ENCODE measurements at regions not wholly inside any gene's neighbourhood (a gene's known extent, or its start where the extent isn't known, plus 50 kb on each side); places are given as distances from the start of the nearest gene placed in this dataset.

DNA sequence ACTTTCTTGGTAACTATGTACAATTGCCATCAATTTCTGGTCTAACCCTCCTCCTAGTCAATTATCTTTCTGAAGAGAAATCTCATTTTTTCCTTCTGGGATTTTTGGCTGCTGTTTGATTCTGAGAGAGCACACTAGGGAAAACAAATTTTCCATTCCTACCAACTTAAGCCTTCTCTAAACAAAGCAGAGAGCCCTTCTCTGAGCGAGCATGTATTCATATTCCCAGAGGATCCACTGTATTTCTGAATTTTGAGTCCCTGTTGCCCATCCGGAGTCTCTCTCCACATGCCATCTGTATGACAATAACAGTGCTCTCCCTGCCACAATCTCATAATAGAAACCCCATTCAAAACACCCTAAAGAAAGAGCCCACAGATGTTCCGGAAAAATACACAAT, 78.5 kb downstream of the MAIP1 start (continued):
- TF ChIP-seq, protein P1, sequence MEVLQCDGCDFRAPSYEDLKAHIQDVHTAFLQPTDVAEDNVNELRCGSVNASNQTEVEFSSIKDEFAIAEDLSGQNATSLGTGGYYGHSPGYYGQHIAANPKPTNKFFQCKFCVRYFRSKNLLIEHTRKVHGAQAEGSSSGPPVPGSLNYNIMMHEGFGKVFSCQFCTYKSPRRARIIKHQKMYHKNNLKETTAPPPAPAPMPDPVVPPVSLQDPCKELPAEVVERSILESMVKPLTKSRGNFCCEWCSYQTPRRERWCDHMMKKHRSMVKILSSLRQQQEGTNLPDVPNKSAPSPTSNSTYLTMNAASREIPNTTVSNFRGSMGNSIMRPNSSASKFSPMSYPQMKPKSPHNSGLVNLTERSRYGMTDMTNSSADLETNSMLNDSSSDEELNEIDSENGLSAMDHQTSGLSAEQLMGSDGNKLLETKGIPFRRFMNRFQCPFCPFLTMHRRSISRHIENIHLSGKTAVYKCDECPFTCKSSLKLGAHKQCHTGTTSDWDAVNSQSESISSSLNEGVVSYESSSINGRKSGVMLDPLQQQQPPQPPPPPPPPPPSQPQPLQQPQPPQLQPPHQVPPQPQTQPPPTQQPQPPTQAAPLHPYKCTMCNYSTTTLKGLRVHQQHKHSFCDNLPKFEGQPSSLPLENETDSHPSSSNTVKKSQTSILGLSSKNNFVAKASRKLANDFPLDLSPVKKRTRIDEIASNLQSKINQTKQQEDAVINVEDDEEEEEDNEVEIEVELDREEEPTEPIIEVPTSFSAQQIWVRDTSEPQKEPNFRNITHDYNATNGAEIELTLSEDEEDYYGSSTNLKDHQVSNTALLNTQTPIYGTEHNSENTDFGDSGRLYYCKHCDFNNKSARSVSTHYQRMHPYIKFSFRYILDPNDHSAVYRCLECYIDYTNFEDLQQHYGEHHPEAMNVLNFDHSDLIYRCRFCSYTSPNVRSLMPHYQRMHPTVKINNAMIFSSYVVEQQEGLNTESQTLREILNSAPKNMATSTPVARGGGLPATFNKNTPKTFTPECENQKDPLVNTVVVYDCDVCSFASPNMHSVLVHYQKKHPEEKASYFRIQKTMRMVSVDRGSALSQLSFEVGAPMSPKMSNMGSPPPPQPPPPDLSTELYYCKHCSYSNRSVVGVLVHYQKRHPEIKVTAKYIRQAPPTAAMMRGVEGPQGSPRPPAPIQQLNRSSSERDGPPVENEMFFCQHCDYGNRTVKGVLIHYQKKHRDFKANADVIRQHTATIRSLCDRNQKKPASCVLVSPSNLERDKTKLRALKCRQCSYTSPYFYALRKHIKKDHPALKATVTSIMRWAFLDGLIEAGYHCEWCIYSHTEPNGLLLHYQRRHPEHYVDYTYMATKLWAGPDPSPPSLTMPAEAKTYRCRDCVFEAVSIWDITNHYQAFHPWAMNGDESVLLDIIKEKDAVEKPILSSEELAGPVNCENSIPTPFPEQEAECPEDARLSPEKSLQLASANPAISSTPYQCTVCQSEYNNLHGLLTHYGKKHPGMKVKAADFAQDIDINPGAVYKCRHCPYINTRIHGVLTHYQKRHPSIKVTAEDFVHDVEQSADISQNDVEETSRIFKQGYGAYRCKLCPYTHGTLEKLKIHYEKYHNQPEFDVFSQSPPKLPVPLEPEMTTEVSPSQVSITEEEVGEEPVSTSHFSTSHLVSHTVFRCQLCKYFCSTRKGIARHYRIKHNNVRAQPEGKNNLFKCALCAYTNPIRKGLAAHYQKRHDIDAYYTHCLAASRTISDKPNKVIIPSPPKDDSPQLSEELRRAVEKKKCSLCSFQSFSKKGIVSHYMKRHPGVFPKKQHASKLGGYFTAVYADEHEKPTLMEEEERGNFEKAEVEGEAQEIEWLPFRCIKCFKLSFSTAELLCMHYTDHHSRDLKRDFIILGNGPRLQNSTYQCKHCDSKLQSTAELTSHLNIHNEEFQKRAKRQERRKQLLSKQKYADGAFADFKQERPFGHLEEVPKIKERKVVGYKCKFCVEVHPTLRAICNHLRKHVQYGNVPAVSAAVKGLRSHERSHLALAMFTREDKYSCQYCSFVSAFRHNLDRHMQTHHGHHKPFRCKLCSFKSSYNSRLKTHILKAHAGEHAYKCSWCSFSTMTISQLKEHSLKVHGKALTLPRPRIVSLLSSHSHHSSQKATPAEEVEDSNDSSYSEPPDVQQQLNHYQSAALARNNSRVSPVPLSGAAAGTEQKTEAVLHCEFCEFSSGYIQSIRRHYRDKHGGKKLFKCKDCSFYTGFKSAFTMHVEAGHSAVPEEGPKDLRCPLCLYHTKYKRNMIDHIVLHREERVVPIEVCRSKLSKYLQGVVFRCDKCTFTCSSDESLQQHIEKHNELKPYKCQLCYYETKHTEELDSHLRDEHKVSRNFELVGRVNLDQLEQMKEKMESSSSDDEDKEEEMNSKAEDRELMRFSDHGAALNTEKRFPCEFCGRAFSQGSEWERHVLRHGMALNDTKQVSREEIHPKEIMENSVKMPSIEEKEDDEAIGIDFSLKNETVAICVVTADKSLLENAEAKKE (CRISPR knock-in tag; IDR thresholded peaks at IDR 0.05), result no peak
- no peak for TF ChIP-seq CTCF (conservative IDR thresholded peaks at IDR 0.05; ENCODE audit: low read depth in 2 of 2)

DNA sequence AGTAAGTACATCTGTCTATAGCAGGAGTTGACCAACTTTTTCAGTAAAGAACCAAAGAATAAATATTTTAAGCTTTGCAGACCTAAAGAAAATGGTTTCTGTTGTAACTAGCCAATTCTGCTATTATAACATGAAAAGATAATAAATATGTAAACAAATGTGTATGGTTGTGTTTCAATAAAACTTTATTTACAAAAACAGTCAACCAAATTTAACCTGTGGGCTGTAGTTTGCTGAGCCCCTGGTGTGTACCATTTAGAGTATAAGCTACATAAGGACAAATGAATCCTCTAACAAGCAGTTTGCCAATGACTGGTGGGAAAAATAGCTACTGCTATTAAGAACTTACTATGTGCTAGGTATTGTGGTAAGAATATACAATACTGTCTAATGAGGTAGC, 79.4 kb downstream of the MAIP1 start:
- Histone ChIP-seq H3K9me2 (ENCODE audit: insufficient read depth) (peaks cover 5% of the 10 kb centered on the region; the same call in 1 of the 2 replicates), H3K4me1 (ENCODE audit: insufficient read depth) (no peaks in the 10 kb centered on the region), H3K27me3 (ENCODE audit: insufficient read depth) (no peaks in the 10 kb centered on the region), H3K36me3 (ENCODE audit: insufficient read depth) (no peaks in the 10 kb centered on the region), H3K27ac (ENCODE audit: low read depth) (no peak overlapping the region), H3K79me2 (replicated peaks; ENCODE audit: insufficient read depth) (no peaks in the 10 kb centered on the region), H3F3A (replicated peaks; ENCODE audit: low read depth) (no peaks in the 10 kb centered on the region), H4K20me1 (replicated peaks; ENCODE audit: insufficient read depth) (no peaks in the 10 kb centered on the region), H2AFZ (no peak overlapping the region), H3K4me3 (no peak overlapping the region), H3K4me2 (no peak overlapping the region)
- no peaks in the 10 kb centered on the region for H3K9me3 Mint-ChIP-seq
- DNase-seq (ENCODE audit: low spot score) (no peak), ATAC-seq (no peak)
- H3K4me1 Mint-ChIP-seq, result peaks cover 8% of the 10 kb centered on the region; the same call in 2 of the 3 replicates
- H3K27me3 Mint-ChIP-seq (ENCODE audit: insufficient read depth, low read depth, poor library complexity), result peaks cover 1% of the 10 kb centered on the region
- no peaks in the 10 kb centered on the region for H3K36me3 Mint-ChIP-seq (ENCODE audit: low read depth)
- H3K4me3 Mint-ChIP-seq, result no peak overlapping the region
- H3K27ac Mint-ChIP-seq, result no peak overlapping the region
- TF ChIP-seq, protein P2, sequence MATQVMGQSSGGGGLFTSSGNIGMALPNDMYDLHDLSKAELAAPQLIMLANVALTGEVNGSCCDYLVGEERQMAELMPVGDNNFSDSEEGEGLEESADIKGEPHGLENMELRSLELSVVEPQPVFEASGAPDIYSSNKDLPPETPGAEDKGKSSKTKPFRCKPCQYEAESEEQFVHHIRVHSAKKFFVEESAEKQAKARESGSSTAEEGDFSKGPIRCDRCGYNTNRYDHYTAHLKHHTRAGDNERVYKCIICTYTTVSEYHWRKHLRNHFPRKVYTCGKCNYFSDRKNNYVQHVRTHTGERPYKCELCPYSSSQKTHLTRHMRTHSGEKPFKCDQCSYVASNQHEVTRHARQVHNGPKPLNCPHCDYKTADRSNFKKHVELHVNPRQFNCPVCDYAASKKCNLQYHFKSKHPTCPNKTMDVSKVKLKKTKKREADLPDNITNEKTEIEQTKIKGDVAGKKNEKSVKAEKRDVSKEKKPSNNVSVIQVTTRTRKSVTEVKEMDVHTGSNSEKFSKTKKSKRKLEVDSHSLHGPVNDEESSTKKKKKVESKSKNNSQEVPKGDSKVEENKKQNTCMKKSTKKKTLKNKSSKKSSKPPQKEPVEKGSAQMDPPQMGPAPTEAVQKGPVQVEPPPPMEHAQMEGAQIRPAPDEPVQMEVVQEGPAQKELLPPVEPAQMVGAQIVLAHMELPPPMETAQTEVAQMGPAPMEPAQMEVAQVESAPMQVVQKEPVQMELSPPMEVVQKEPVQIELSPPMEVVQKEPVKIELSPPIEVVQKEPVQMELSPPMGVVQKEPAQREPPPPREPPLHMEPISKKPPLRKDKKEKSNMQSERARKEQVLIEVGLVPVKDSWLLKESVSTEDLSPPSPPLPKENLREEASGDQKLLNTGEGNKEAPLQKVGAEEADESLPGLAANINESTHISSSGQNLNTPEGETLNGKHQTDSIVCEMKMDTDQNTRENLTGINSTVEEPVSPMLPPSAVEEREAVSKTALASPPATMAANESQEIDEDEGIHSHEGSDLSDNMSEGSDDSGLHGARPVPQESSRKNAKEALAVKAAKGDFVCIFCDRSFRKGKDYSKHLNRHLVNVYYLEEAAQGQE (IDR thresholded peaks at IDR 0.05; ENCODE audit: unreplicated experiment), result no peak
- TF ChIP-seq, protein P1 (CRISPR knock-in tag; IDR thresholded peaks at IDR 0.05), result no peak

All from GM23338 (cell line).